HG02938 (cell line): ENCODE measurements at regions not wholly inside any gene's neighbourhood (a gene's known extent, or its start where the extent isn't known, plus 50 kb on each side); places are given as distances from the start of the nearest gene placed in this dataset.
"Not testable (repeated sequence)": the region's sequence is repeated elsewhere in the genome, so short reads cannot be mapped to it uniquely, and the experiment has no call there.

ENCODE experiments used
- ATAC-seq: cut with Tn5 transposase; IDR thresholded peaks from one replicate; pipeline ENCODE4 v1.9.1; 2021; ENCODE audit warnings: mild to moderate bottlenecking, moderate library complexity; ENCODE audit not compliant: unreplicated experiment

DNA sequence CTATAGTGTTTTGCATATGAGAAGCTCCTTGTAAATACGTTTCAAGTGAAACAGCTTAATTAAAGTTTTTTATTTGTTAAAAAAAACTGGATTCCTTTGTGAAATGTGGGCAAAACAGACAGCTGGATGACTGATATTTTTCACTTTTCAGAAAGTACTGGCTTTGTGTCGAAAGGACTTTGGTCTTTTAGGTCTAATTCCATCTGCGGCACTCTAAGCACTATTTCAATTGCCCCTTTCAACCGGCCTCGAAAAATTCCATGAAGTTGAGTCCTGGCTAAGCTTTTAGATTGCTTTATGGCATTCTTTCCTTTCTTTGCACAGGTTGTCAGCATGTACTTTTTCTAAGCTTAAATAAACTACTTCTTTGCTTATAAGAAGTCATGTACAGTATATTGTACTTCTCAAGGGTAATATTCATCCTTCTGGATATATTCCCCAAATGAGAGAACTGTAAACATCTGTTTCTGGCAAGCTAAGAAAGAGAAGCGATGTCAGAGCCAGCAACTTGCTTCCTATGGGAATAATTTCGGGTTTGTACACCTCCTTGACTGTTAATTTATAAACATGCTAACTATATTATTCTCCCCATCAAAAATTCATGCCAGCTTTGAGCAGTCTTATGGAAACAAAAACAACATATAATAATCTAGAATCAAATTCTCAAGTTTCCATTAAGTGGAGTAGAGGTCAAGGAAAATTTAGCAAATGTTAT is 611.3 kb downstream of the ETNK1 start:
- ATAC-seq: no peak

DNA sequence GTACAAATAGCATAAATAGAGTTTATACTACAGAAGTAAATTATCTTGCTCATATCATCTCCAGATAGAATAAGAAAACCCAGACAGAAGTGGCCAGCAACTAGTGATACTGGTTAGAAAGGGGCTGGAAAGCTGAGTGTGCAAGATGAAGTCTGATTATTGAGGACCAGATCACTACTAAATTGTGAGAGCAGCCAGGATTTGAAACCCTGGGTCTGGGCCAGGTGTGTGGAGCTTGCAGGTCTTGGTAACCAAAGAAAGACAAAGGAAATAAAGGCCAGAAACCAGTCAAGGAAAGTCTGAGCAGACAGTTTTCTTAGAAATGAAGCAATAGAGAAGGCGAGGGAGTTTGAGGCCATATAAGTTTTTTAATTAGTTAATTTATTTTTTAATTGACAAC is 611.8 kb downstream of the ETNK1 start:
- ATAC-seq: no peak

DNA sequence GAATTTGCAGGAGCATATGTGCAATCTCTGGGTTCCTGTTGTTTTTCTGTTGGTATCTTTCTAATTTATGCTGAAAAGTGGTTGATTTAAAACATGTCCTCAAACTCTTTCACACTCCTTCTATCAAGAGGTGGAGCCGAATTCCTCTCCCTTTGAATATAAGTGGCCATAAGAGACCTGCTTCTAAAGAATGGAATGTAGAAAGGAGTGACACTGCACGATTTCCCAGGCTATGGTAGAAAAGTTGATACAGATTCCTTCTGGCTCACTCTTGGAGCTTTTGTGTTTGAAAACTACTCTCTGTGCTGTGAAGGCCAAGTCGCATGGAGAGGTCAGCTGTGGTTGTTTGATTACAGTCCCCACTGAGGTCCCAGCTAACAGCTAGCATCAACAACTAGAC is 613.2 kb downstream of the ETNK1 start:
- no peak for ATAC-seq

DNA sequence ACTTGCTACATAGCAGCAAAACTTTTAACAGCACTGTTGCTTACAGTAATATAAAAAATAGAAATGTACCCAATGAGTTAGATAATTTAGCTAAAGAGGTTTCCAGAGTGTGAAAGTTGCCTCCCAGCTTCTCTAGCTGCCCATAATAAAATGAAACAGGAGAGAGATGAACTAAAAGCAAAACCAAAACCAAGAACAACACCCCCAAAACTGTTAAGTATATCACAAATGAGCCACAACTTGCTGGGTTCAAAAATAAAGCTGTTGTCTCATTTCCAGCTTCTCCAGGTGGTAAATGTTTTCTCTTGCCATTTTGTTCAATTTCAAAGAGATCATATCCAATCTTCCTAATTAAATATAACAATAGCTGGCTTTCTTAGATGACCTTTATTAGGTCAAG is 614.0 kb downstream of the ETNK1 start:
- ATAC-seq: no peak

DNA sequence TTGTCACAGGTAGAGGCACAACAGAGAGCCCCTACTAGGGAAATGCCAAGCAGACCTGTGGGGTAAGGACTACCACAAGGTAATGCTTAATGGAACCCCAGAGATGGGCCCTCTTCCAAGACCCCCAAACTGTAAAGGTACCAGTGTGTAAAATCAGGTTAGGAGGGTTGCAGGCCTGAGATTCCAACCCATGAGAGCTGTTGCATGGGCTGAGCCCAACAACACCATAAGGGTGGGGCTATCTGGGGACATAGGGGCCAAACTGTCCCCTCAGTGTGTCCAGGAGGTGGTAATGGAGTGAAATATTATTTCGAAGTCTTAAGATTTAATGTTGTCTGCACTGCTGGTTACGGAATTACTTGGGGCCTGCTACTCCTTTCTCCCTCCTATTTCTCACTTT is 620.2 kb downstream of the ETNK1 start:
- ATAC-seq: no peak

DNA sequence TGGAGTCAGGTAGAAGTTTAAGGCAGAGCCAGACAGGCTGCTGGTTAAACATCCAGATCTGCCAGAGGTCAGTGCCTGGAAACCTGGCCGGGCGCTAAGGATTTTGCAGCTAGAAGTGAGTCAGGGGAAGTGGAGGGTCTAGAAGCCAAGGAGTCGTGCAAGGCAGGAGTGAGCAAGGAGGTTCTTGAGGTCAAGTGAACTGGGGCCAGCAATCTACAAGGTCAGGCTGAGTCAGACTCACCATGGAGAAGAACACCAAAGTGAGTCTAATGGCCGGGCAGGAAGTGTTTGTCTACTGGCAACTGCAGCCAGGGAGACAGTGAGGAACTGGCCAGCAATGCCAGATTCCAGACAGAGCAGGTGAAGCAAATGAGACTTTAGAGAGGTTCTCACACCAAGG is 628.2 kb downstream of the ETNK1 start:
- ATAC-seq: no peak

DNA sequence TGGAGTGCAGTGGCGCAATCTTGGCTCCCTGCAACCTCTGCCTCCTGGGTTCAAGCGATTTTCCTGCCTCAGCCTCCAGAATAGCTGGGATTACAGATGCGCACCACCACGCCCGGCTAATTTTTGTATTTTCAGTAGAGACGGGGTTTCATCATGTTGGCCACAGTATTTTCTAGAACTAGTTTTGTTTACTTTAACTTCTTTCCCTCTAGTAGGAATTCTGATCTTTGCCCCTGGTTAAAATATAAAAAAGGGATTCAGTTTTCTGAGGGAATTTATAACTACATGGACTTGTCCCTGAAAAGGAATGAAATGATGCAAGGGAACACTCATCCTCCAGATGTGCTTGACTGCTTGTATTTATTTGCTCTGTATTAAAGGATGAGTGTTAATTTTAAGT is 628.9 kb downstream of the ETNK1 start:
- ATAC-seq: not testable (repeated sequence)

DNA sequence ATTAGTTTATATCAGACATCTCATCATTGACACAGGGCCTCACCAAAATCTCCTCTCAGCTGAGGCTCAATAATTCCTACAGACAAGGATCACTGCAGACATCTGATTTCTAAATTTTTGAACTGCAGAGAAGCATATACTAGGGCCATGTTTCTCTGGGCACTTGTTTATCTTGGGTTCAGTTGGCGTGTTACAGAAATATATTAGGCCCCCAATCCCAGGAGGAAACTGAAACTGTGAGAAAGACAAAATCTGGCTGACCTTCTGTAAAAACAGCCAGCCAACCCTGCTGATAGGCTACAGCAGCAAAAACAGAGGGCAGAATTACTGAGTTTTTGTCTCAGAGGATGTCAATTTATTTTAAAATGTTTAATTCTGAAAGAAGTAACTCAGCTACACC is 634.6 kb downstream of the ETNK1 start:
- no peak for ATAC-seq

DNA sequence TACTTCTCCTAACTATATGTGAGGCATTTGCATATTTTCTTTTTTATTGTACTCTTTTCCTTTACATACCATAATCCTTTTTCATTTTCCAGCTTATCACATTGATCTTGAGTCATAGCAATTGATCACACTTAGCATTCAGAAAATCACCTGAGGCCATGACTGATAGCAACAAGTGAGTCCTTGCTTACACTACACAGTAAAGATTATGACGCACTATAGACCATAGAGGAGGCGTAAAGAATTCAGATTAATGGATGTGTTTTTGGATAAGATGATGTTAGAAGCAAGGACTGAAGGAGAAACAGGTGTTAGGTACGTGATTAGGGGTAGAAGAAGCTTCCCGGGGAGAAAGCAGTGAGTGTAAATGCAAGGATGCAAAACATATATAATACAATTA is 637.7 kb downstream of the ETNK1 start:
- ATAC-seq: no peak

DNA sequence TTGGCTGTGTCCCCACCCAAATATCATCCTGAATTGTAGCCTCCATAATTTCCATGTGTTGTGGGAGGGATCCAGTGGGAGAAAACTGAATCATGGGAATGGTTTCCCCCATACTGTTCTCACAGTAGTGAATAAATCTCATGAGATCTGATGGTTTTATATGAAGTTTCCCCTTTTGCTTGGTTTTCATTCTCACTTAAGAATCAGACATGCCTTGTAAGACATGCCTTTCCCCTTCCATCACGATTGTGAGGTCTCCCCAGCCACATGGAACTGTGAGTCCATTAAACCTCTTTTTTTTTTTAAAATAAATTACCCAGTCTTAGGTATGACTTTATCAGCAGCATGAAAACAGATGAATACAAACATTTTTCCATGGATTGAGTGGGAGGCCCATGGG is 652.9 kb downstream of the ETNK1 start:
- ATAC-seq: no peak

DNA sequence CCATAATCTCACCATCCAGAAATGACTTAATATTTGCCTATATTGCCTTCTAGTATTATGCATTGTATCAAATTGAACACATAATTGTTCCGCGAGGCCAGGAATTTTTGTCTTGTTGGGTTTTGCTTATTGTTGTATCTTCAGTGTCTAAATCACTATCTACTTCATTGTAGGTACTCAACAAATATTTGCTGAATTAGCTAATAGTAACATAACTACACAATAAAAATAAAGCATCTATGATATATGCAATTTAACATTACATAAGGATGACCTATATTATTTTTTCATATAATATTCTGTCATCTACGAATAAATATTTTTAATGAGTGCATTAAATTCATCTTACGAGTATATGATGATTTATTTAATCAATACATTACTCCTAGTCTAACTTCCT is 656.3 kb downstream of the ETNK1 start:
- ATAC-seq: no peak

DNA sequence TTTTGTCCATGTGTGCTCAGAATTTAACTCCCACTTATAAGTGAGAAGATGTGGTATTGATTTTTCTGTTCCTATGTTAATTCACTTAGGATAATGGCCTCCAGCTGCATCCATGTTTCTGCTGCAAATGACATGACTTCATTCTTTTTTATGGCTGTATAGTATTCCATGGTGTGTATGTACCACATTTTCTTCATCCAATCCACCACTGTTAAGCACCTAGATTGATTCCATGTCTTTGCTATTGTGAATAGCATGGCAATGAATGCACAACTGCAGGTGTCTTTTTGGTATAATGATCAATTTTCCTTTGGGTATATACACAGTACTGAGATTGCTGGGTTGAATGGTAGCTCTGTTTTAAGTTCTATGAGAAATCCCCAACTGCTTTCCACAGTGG is 657.7 kb downstream of the ETNK1 start:
- no peak for ATAC-seq

DNA sequence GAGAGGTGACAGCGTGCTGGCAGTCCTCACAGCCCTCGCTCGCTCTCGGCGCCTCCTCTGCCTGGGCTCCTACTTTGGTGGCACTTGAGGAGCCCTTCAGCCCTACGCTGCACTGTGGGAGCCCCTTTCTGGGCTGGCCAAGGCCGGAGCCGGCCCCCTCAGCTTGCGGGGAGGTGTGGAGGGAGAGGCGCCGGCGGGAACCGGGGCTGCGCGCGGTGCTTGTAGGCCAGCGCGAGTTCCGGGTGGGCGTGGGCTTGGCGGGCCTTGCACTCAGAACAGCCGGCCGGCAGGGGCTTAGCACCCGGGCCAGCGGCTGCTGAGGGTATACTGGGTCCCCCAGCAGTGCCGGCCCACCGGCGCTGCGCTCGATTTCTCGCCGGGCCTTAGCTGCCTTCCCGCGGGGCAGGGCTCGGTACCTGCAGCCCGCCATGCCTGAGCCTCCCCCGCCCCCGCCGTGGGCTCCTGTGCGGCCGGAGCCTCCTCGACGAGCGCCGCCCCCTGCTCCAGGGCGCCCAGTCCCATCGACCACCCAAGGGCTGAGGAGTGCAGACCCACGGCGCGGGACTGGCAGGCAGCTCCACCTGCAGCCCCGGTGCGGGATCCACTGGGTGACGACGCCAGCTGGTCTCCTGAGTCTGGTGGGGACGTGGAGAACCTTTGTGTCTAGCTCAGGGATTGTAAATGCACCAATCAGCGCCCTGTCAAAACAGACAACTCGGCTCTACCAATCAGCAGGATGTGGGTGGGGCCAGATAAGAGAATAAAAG is 661.0 kb downstream of the ETNK1 start:
- not testable (repeated sequence) for ATAC-seq

DNA sequence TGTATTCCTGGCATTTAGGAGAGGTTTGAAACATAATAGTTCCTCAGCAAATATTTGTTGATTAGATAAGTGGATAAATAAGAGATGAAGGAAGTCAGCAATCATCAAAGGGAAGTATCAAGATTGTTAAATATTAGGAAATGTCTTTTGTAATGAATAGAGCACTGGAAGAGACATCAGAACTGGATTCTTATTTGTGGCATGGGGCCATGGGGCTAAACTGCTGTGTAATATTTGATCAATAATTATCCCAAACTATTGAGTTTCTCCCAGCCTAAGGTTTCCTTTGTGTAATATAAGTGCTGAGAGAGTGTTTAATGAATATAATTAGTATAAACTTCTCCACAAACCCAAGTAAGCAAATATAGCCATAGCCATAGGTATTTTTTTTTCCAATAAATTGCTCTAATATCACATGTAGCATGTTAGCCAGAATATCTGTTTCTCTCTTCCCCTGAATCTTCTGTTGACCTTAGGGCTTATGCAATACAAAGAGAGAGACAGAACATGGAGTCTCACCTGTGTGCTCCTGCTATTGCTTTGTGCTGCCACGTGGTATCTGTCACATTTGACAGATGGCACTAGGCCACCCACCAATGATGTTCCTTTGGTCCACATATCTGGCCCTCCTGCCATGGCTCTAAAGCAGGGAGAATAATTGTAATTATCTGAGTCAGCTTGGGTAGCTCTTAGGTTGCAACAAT is 658.7 kb downstream of the SOX5 start:
- ATAC-seq: no peak

DNA sequence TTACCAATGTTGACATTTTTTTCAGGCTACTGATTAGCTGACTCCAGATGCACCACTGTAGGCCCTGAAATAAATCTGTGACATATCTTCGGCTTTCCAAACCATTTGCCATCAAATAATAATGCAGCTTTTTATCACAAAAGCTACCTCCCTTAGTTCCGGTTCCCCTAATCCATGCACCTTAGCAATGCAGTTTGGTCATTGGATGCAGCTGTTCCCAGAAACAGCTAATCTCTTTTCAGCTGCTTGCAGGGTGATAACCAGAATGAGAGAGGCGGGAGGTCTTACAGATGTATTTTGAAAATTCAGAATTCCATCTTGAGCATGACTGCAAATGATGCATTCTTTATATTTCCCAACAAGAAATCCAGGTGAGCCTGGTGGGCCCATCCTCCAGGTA is 646.2 kb downstream of the SOX5 start:
- ATAC-seq: no peak

DNA sequence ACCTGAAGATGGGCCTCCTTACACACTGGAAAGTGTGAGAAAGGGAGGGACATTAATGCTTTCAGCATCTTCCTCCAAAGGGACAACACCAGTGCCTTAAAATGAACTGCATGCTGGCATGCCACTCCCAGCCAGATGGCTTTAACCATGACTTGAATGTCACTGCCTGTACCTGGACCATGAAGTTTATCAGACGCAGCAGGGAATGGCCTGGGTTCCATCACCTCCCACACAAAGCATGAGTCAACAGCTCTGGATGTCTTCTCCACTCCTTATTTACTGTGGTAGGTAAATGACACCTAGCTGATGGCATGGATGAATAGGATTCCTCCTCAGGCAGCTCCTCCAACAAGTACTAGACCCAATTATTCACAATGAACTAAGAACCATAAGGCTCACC is 645.6 kb downstream of the SOX5 start:
- ATAC-seq: no peak

DNA sequence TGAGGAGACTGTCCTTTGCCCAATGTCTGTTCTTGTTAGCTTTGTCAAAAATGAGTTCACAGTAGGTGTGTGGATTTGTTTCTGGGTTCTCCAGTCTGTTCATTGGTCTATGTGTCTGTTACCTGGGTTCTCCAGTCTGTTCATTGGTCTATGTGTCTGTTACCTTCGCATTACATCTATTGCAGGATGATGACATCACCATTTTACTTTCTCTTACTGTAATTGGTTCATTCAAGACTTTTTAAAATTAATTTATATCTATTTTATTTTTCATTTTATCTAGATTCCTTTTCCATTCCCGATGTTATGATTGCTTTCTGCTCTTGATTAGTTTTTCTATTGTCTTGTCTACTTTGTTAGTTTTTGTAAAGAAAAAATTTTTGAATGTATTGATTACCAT is 615.5 kb downstream of the SOX5 start:
- ATAC-seq: no peak

DNA sequence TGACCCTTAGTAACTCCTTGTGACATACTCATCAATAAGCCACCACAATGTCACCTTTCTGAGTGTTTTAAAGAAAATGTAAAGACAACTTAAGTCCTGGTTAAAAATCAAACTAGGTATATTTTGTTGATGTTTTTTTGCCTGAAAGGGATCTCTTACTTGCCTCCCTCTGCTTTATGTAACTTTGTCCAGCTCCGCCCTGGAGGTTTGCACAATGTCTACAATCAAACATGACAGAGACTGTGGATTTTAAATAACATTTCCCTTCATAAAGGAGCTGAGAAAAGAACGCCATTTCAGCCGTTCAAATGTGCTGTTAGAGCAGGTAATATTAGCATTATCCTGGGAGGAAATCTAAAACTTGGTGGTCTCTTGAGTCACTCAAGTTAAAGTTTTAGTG is 613.9 kb downstream of the SOX5 start:
- ATAC-seq: no peak

DNA sequence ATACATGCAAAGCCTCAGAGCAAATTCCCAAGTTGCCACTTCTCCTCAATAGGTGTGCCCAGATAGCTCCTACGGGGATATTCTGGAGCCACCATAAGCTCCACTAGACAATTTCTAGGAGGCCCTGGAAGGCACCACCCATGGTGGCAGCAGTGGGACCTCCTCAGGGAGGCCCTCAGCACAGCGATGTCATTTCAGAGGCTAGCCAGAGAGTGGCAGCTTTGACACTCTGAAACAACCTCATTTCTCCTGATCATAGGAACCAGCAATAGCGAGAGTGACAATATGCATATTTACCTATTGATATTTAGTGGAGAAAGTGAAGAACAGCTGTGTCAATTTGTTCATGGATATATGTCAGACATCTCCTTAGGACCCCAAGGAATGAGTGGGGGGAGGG is 612.3 kb downstream of the SOX5 start:
- ATAC-seq: no peak

DNA sequence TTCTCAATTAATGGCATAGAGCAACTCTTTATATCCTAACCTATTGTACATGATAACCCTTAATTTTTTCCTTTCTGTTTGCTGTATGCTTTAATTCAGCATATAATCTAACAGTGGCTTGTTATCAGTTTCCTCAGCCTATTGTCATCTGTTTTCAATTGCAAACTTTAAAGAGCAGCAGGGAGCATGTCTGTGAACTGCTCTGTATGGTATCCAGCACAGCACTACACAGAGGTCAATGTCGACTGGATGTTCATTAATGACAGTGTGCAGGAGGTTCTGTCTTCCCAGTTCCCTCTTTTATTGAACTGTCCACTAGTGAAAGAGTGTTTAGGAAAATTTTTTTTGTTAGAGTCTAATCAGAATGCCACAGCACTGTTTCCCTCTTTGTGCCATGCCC is 609.1 kb downstream of the SOX5 start:
- ATAC-seq: no peak

DNA sequence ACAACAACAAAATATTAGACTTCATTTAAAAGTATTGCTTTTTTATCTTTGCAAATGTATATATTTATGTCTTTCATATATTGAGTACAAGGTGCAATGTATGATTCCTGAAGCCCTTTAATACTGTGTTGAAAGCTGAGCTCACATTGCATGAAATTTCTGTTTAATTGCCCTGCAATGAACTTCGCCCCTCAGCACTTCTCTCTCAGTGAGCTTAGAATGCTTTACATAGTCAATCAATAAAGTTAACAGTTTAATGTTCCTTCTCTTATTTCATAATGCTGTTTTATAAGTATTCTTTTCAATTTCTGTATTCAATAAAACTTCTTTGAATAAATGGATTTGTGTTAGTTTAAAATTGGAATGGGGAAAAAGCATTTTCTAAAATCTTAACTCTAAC is 607.1 kb downstream of the SOX5 start:
- no peak for ATAC-seq

DNA sequence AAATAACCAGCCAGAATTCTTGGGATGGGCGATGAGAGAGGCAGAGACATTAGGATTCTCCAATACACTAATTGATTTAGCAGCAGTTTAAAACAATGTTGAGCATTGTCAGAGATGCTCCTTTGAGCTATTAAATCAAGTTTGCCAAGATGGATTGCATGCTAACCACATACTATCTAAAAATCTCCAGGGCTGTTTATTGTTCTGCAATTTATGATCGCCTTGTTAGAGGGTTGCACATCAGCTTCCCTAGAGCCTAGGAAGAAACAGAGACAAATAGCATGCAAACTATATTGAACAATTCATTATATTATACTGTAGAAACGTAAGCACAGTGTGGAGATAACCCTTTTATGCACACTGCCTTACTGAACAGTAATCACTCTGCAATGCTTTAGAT is 599.9 kb downstream of the SOX5 start:
- no peak for ATAC-seq
